Hepatocyte (in vitro differentiated cells): ENCODE measurements at regions not wholly inside any gene's neighbourhood (a gene's known extent, or its start where the extent isn't known, plus 50 kb on each side); places are given as distances from the start of the nearest gene placed in this dataset.
"Not testable (repeated sequence)": the region's sequence is repeated elsewhere in the genome, so short reads cannot be mapped to it uniquely, and the experiment has no call there.

Source experiments
- DNase-seq: peaks from one replicate; pipeline ENCODE4 v3.0.0-alpha.2; 2016; ENCODE audit warnings: low spot score
- H2AFZ ChIP-seq: fragments of 200-600 bp; sonication (generic); 2 replicates; pipeline ENCODE4 v1.6.0; 2016; ENCODE audit warnings: antibody characterized with exemption, mild to moderate bottlenecking
- H3K27ac ChIP-seq: fragments of 200-600 bp; sonication (generic); 2 replicates; pipeline ENCODE4 v1.5.1; 2016; ENCODE audit warnings: mild to moderate bottlenecking
- H3K27me3 ChIP-seq: fragments of 200-600 bp; sonication (generic); 2 replicates; pipeline ENCODE4 v1.6.1; 2016
- H3K36me3 ChIP-seq: fragments of 200-600 bp; sonication (generic); replicated peaks from 2 replicates; pipeline ENCODE4 v1.5.1; 2016; ENCODE audit warnings: low read depth; ENCODE audit not compliant: insufficient read depth
- H3K4me1 ChIP-seq: fragments of 200-600 bp; sonication (generic); 2 replicates; pipeline ENCODE4 v1.5.1; 2016; ENCODE audit warnings: mild to moderate bottlenecking, moderate library complexity; ENCODE audit not compliant: insufficient read depth
- H3K4me2 ChIP-seq: fragments of 200-600 bp; sonication (generic); 2 replicates; pipeline ENCODE4 v1.6.0; 2016
- H3K4me3 ChIP-seq: fragments of 200-600 bp; sonication (generic); 2 replicates; pipeline ENCODE4 v1.5.1; 2016; ENCODE audit warnings: mild to moderate bottlenecking
- H3K79me2 ChIP-seq: fragments of 200-600 bp; sonication (generic); 2 replicates; pipeline ENCODE4 v1.6.0; 2017; ENCODE audit warnings: mild to moderate bottlenecking
- H3K9me2 ChIP-seq: fragments of 200-600 bp; sonication (generic); replicated peaks from 2 replicates; pipeline ENCODE4 v1.6.0; 2017; ENCODE audit warnings: mild to moderate bottlenecking; ENCODE audit not compliant: insufficient read depth
- H3K9me3 ChIP-seq: fragments of 200-600 bp; sonication (generic); 2 replicates; pipeline ENCODE4 v1.5.1; 2016; ENCODE audit warnings: low read depth, mild to moderate bottlenecking
- H4K20me1 ChIP-seq: fragments of 200-600 bp; sonication (generic); 2 replicates; pipeline ENCODE4 v1.6.0; 2016; ENCODE audit warnings: mild to moderate bottlenecking; ENCODE audit not compliant: insufficient read depth, poor library complexity, severe bottlenecking
- EZH2 ChIP-seq: fragments of 200-600 bp; sonication (generic); IDR thresholded peaks from 2 replicates; pipeline ENCODE4 v1.6.1; 2016; ENCODE audit warnings: antibody characterized with exemption, mild to moderate bottlenecking, borderline replicate concordance
- EZH2phosphoT487 ChIP-seq: fragments of 200-600 bp; sonication (generic); IDR thresholded peaks from one replicate; pipeline ENCODE4 v1.6.1; 2018; ENCODE audit warnings: antibody characterized with exemption, mild to moderate bottlenecking, low read depth, moderate library complexity; ENCODE audit not compliant: unreplicated experiment, severe bottlenecking
- WGBS: methylation state at CpG from one replicate; pipeline ENCODE4 v1.1.6; 2016; ENCODE audit warnings: low lambda C conversion rate; ENCODE audit errors: missing lambda C conversion rate; 5-methylcytosine and 5-hydroxymethylcytosine counted together
- TF ChIP-seq, protein P1 (sequence below): fragments of 200-600 bp; sonication (generic); IDR thresholded peaks from 2 replicates; pipeline ENCODE4 v1.5.1; 2016; ENCODE audit warnings: antibody characterized with exemption, mild to moderate bottlenecking; ENCODE audit not compliant: poor library complexity

DNA sequence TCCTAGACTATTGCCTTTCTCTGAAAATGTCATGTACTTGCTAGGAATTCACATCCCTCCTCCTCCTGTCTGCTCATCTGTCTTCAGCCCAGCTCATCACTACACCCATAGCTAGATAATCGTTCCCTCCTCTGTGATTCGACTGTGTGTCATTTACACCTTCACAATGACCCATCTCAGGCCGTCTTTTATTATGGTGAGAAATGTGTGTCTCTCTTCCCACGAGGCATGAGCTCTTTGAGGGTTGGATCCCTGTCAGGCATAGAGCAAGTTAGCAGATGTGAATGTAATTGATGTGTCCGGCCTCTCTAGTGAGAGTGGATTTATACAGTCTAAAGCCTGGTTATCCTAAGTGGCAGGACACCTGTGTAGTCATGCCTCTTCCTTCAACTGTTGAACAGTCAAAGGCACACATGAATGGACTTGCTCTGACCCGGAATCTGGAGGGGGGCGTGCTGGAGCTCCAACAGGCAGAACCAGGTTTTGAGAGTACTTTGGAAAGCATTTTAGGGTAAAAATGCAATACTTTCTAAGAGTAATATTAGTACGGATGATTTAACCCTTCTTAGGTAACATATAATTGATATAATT, 182.1 kb downstream of the UTRN start:
- no peak for TF ChIP-seq EZH2
- TF ChIP-seq, protein P1, sequence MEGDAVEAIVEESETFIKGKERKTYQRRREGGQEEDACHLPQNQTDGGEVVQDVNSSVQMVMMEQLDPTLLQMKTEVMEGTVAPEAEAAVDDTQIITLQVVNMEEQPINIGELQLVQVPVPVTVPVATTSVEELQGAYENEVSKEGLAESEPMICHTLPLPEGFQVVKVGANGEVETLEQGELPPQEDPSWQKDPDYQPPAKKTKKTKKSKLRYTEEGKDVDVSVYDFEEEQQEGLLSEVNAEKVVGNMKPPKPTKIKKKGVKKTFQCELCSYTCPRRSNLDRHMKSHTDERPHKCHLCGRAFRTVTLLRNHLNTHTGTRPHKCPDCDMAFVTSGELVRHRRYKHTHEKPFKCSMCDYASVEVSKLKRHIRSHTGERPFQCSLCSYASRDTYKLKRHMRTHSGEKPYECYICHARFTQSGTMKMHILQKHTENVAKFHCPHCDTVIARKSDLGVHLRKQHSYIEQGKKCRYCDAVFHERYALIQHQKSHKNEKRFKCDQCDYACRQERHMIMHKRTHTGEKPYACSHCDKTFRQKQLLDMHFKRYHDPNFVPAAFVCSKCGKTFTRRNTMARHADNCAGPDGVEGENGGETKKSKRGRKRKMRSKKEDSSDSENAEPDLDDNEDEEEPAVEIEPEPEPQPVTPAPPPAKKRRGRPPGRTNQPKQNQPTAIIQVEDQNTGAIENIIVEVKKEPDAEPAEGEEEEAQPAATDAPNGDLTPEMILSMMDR: no peak
- no peak for TF ChIP-seq EZH2phosphoT487
- H3K4me1 ChIP-seq: no peaks in the 10 kb centered on the region
- H3K4me2 ChIP-seq: no peak overlapping the region
- H3K9me3 ChIP-seq: no peaks in the 10 kb centered on the region
- H3K4me3 ChIP-seq: no peak overlapping the region
- no peak overlapping the region for H3K27ac ChIP-seq
- no peaks in the 10 kb centered on the region for H3K36me3 ChIP-seq
- H3K79me2 ChIP-seq: no peaks in the 10 kb centered on the region
- H2AFZ ChIP-seq: no peak overlapping the region
- no peak for DNase-seq
- H3K9me2 ChIP-seq: no peaks in the 10 kb centered on the region
- WGBS: 64% methylated on average over 8 of the region's 8 CpGs
- no peaks in the 10 kb centered on the region for H4K20me1 ChIP-seq
- H3K27me3 ChIP-seq: no peaks in the 10 kb centered on the region

GRCh38 chr6:144467921-144468320, 182.8 kb downstream of the UTRN start:
- Histone ChIP-seq H3K27ac (no peak overlapping the region), H3K9me2 (no peaks in the 10 kb centered on the region), H4K20me1 (no peaks in the 10 kb centered on the region), H3K9me3 (no peaks in the 10 kb centered on the region), H3K4me2 (no peak overlapping the region), H3K79me2 (no peaks in the 10 kb centered on the region), H3K4me3 (no peak overlapping the region), H3K4me1 (no peaks in the 10 kb centered on the region), H3K27me3 (no peaks in the 10 kb centered on the region), H3K36me3 (no peaks in the 10 kb centered on the region), H2AFZ (no peak overlapping the region)
- WGBS: 71% methylated on average over 2 of the region's 2 CpGs
- TF ChIP-seq EZH2phosphoT487: no peak
- TF ChIP-seq EZH2: no peak
- TF ChIP-seq, protein P1: no peak
- no peak for DNase-seq

DNA sequence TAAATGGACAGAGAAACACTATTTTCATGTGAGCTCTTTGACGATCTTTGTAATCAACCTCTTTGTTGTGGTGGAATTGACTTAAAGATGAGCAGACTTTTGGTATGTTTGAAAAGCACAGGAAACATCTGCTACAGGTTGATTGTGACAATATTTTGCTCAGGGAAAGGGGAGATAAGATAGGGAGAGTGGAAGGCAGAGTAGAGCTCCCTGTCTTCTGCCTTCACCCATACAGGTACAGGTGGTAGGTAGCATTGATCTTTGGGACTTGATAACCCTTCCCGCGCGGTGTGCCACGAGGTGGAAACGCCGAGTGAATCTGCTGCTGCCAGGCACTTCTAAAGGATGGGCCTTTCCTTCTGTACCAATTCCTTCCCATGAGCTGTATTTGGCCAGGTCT, 183.6 kb downstream of the UTRN start:
- Histone ChIP-seq H3K79me2 (no peaks in the 10 kb centered on the region), H3K4me3 (no peak overlapping the region), H3K27me3 (no peaks in the 10 kb centered on the region), H3K9me3 (no peaks in the 10 kb centered on the region), H4K20me1 (no peaks in the 10 kb centered on the region), H3K4me1 (no peaks in the 10 kb centered on the region), H3K9me2 (no peaks in the 10 kb centered on the region), H3K4me2 (no peak overlapping the region), H3K36me3 (no peaks in the 10 kb centered on the region), H3K27ac (no peak overlapping the region), H2AFZ (no peak overlapping the region)
- no peak for DNase-seq
- no peak for TF ChIP-seq EZH2phosphoT487
- TF ChIP-seq, protein P1: no peak
- TF ChIP-seq EZH2: no peak
- WGBS: 89% methylated on average over 7 of the region's 7 CpGs

DNA sequence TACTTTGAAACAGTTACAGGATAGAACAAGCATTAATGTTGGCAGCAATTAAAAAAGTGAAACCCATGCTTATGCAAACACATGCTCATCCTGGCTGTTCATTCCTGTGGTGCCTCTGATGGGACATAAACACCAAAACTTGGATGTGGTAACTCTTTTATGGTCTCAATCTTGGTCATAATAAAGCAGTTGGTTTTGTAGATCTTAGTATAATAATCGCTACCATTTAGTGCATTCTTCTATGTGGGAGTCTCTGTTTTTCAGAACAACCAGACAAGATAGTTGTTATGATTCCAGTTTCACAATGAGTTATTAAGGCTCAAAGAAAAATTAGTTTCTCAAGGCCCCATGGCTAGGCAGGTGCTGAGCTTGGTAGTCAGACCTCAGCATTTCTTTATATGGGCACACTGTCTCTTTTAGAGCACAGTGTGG, 184.0 kb downstream of the UTRN start:
- H3K4me2 ChIP-seq: no peak overlapping the region
- 92% methylated on average over 1 of the region's 1 CpG for WGBS
- no peak overlapping the region for H3K4me3 ChIP-seq
- H3K9me3 ChIP-seq: no peaks in the 10 kb centered on the region
- no peaks in the 10 kb centered on the region for H3K4me1 ChIP-seq
- no peaks in the 10 kb centered on the region for H3K9me2 ChIP-seq
- H3K27me3 ChIP-seq: no peaks in the 10 kb centered on the region
- H3K36me3 ChIP-seq: no peaks in the 10 kb centered on the region
- DNase-seq: no peak
- H4K20me1 ChIP-seq: no peaks in the 10 kb centered on the region
- no peak overlapping the region for H2AFZ ChIP-seq
- no peaks in the 10 kb centered on the region for H3K79me2 ChIP-seq
- no peak overlapping the region for H3K27ac ChIP-seq
- TF ChIP-seq, protein P1: no peak
- TF ChIP-seq EZH2 (no peak), EZH2phosphoT487 (no peak)

- H3K79me2 ChIP-seq, H3K27ac ChIP-seq, H3K4me1 ChIP-seq, DNase-seq, H4K20me1 ChIP-seq, H3K9me2 ChIP-seq, H3K9me3 ChIP-seq, H3K4me2 ChIP-seq, H3K36me3 ChIP-seq, H3K27me3 ChIP-seq, H3K4me3 ChIP-seq, H2AFZ ChIP-seq: not testable (repeated sequence)
- WGBS: 98% methylated on average over 11 of the region's 27 CpGs
Observed at GRCh38 chr6:144470201-144470600, 185.1 kb downstream of the UTRN start.
